Prostate gland (tissue), 2 donors: ENCODE measurements at regions not wholly inside any gene's neighbourhood (a gene's known extent, or its start where the extent isn't known, plus 50 kb on each side); places are given as distances from the start of the nearest gene placed in this dataset.

Experiments
- CTCF ChIP-seq, 4 experiments: fragments of 200-600 bp in 2 of 4; fragments of 450-650 bp in 2 of 4; sonication (generic) in 2 of 4; IDR thresholded peaks; 1 replicate in 3 of 4; 2 replicates in 1 of 4; pipeline ENCODE4 v1.5.1; 2016 to 2019; ENCODE audit warnings: antibody characterized with exemption in 4 of 4, mild to moderate bottlenecking in 2 of 4, moderate library complexity in 2 of 4
- POLR2A ChIP-seq: fragments of 450-650 bp; IDR thresholded peaks from one replicate; pipeline ENCODE4 v1.6.1; 2016; ENCODE audit warnings: antibody characterized with exemption, mild to moderate bottlenecking

GRCh38 chrY:12526362-12527063, 174.5 kb upstream of the USP9Y start:
- no peak for TF ChIP-seq CTCF (IDR thresholded peaks at IDR 0.05)
- no peak for TF ChIP-seq POLR2A
